Upper lobe of left lung (tissue), 4 donors: ENCODE measurements at regions not wholly inside any gene's neighbourhood (a gene's known extent, or its start where the extent isn't known, plus 50 kb on each side); places are given as distances from the start of the nearest gene placed in this dataset.

Experiments
- EP300 ChIP-seq, 4 donors: sonication (generic); formaldehyde crosslinking; IDR thresholded peaks; one replicate each; pipeline ENCODE4 v1.5.1; 2017; ENCODE audit warnings: antibody characterized with exemption in 4 of 4, control low read depth in 2 of 4
- POLR2A ChIP-seq, 4 donors: fragments of 450-650 bp; IDR thresholded peaks; one replicate each; pipeline ENCODE4 v1.5.1; 2016 to 2017; ENCODE audit warnings: antibody characterized with exemption in 4 of 4, mild to moderate bottlenecking in 2 of 4
- TF ChIP-seq, protein P1 (sequence below), 6 experiments: fragments of 450-650 bp in 4 of 6; fragments of 200-600 bp in 2 of 6; sonication (generic) in 2 of 6; IDR thresholded peaks; one replicate each; pipeline ENCODE4 v1.5.1; 2016 to 2019; ENCODE audit warnings: antibody characterized with exemption in 6 of 6

DNA sequence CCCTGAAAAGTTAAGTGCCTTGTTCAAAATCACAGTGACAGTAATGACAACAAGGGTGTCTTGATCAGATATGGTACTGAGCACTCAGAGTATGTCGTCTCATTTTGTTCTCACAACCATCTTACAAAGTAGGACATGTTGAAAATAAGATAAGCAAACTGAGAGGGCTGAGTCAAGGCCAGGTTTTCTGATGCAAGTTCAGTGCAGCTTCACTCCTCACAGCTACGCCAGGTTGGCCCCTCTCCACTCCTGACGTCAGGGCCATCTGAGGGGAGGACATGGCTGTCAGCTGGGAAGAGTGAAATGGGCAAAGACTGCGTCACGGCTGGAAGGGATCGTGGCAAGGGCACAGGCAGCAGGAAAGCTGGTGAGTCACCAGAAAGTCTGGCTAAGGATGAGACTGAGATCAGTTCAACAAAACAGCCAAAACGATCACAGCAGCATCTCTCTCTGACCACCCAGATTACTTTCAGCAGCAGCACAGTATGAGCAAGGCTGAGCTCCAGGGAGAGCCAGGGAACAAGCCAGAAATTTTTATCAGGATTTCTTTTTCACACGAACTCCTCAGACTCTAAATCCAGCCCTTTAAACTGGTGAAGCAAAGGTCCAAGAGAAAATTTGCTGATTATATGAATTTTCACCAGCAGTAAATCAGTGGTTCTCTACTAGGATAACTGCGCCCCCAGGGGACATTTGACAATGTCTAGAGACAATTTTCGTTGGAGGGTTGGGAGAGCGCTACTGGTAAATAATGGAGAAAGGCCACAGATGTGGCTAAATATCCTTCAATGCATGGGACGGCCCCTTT is 297.9 kb upstream of the AMIGO2 start:
- TF ChIP-seq, protein P1, sequence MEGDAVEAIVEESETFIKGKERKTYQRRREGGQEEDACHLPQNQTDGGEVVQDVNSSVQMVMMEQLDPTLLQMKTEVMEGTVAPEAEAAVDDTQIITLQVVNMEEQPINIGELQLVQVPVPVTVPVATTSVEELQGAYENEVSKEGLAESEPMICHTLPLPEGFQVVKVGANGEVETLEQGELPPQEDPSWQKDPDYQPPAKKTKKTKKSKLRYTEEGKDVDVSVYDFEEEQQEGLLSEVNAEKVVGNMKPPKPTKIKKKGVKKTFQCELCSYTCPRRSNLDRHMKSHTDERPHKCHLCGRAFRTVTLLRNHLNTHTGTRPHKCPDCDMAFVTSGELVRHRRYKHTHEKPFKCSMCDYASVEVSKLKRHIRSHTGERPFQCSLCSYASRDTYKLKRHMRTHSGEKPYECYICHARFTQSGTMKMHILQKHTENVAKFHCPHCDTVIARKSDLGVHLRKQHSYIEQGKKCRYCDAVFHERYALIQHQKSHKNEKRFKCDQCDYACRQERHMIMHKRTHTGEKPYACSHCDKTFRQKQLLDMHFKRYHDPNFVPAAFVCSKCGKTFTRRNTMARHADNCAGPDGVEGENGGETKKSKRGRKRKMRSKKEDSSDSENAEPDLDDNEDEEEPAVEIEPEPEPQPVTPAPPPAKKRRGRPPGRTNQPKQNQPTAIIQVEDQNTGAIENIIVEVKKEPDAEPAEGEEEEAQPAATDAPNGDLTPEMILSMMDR (IDR thresholded peaks at IDR 0.05): no peak
- TF ChIP-seq EP300 (IDR thresholded peaks at IDR 0.05) (peak in 1 of 4 donors; percentile 62), POLR2A (IDR thresholded peaks at IDR 0.05) (no peak)
